ENCODE measurements at regions not wholly inside any gene's neighbourhood (a gene's known extent, or its start where the extent isn't known, plus 50 kb on each side); places are given as distances from the start of the nearest gene placed in this dataset.
"Not testable (repeated sequence)": the region's sequence is repeated elsewhere in the genome, so short reads cannot be mapped to it uniquely, and the experiment has no call there.

DNA sequence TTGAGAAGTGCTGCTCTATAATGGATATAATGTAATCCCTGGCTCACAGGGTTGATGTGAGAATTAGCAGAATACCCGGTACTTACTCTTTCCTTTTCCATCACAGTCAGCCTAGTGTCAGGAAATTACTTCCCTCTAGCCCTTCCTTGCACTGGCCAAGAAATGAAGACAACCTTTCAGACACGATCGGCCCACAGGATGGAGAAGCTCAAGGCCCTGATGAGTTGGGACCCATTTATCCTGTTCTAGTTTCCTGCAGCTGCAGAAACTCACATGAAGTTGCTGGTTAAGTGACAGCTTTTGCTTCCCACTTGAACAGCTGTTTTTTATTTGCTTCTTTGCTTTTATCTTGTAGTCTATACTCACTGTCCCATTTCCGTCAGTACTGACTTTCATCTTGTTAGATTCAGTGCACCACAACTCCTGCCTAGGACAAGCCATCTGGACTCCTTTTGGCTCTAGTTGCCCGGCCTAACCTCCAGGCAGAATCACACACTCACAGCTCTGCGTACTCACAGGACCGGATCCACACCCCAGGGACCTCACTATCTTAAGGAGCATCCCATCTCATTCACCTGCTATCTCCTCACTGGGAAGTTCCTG lies 325.1 kb upstream of the CHRNA7 start:
- DNase-seq, result not testable (repeated sequence)

DNA sequence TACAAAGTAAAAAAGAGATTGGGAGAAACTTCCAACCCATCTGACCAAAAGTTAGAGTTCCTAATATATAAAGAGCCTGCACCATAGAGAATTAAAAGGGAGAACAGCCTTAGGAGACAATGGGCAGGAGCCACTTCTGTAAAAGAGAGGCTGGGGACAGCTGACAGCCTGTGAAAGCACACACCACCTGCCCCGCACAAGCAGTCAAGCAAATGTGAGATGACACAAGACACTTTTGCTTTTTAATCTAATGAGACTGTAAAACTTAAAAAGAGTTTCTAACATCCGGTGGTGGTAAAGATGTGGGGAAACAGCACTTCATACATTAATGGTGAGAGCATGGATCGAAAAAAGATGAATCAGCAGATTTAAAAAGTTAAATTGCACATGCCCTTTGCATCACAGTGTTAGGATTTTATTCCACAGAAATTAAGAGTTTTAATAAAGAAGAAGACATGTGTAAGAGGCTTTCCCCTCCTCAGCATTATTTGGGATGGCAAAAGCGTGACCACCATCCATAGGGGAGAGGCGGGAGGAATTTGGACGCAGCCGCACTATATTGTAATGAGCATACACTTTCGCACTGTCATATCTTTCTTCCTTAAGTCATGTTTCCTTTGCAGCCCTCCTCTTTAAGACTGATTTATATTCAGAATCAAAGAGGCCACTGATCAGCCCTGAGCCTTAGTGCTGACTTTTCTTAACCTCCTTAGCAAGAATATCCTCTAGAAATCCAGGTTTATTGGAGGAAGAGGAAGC lies 322.2 kb upstream of the CHRNA7 start:
- not testable (repeated sequence) for DNase-seq

- not testable (repeated sequence) for DNase-seq
These were observed 321.5 kb upstream of the CHRNA7 start for GRCh38 chr15:31708703-31709327.

- DNase-seq, result not testable (repeated sequence)
These were observed 320.8 kb upstream of the CHRNA7 start for GRCh38 chr15:31709479-31709878.

DNA sequence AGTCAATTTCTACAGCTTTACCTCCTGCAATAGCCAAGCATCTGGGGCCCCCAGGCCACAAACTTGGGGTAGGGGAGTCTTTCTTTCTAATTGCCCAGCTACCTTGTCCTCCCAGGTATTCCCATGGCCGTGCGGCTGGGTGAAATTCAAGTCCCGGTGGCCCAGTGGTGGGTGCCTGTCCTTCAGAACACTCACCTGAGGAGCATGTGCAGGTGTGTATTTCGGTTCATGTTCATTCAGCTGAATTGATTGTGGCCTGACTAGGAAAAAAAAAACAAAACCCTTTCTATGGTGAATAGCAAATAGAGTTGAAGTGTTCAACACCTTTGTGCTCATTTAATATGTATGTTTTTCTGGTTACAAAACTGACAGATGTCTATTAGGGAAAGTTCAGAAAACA lies 319.5 kb upstream of the CHRNA7 start:
- not testable (repeated sequence) for DNase-seq

- DNase-seq, result not testable (repeated sequence)
These were observed 315.1 kb upstream of the CHRNA7 start for GRCh38 chr15:31715208-31715607.

DNA sequence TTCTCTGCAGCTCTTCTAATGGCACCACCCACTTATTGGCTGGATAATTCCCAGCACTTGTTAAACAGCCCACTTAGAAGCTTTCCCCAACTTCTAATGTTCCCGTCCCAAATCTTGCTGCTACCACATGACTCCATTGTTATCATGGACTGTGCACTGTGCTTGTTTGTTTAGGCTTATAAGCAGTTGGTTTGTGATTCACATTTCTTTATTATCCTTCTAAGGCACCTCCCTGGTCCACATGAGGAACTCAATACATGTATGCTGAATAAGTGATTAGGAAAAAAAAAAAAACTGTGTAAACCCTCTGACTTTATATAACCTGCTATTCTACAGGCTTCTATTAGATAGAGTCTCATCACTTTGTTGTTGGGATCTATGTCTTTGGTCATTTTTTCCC lies 311.7 kb upstream of the CHRNA7 start:
- not testable (repeated sequence) for DNase-seq

- not testable (repeated sequence) for DNase-seq
These were observed 310.8 kb upstream of the CHRNA7 start for GRCh38 chr15:31719396-31720022.

GRCh38 chr15:31723019-31723418 lies 307.3 kb upstream of the CHRNA7 start:
- DNase-seq, result not testable (repeated sequence)

GRCh38 chr15:31724903-31725302 lies 305.4 kb upstream of the CHRNA7 start:
- not testable (repeated sequence) for DNase-seq

GRCh38 chr15:31725619-31726018 lies 304.7 kb upstream of the CHRNA7 start:
- not testable (repeated sequence) for DNase-seq

DNA sequence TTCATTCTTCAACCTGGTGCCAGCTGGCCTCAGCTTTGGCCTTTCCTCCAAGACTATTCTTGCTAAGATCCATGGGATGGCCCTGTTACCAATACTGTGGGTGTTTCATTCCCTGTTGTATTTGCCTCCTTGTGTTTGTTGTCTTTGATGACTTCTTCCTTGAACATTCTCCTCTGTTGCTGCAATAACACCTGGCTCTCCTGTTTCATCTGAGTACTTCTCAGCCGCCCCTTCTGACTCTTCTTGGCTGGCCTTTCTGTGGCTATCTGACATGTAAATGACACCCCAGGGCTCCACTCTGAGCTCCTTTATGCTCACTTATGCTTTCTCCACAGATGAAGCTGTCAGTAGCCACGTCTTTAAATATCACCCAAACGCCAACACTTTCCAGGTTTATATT lies 302.7 kb upstream of the CHRNA7 start:
- DNase-seq, result no peak

DNA sequence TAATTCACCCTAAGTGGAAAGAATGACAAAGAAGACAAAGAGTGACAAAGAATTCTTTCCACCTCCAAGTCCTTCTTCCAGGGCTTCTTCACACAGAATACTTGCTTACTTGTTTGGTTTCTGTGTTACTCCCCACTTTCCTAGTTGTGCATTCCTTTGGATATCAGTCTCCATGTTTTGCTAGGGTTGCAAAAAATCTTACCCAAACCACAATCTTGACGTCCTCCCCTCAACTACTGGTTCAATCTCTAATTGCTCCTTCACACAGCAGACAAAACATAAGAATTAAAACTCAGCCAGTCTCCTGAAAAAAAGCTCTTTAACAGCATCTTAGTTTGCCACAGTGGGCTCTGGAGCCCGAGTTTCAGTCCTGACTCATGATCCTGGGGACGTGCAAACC lies 297.6 kb upstream of the CHRNA7 start:
- no peak for DNase-seq

GRCh38 chr15:31733424-31733823 lies 296.9 kb upstream of the CHRNA7 start:
- DNase-seq, result no peak

- no peak for DNase-seq
These were observed 290.1 kb upstream of the CHRNA7 start for GRCh38 chr15:31740203-31740602.

GRCh38 chr15:31745841-31746240 lies 284.5 kb upstream of the CHRNA7 start:
- DNase-seq, result no peak

GRCh38 chr15:31752065-31752762 lies 278.1 kb upstream of the CHRNA7 start:
- DNase-seq, result peak; percentile 39 to 65

DNA sequence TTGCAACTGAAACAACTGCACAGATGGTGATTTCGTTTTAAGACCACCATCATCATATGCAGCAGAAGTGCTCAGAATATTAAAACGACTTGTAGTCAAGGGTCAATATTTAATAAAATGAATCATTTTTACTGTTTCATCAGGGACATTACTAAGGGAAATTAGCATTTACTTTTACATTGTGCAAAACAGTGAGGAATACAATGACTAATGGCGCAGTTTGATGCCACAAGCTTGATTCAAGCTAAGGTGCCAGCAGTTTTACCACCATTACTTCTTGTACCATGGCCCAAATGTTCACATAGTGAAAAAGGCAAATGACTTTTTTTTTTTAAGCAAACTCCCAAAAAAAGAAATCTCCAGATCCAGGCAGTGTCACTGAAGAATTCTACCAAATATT lies 277.4 kb upstream of the CHRNA7 start:
- no peak for DNase-seq

GRCh38 chr15:31758126-31758525 lies 272.2 kb upstream of the CHRNA7 start:
- DNase-seq, result peak; percentile 11 to 16

- no peak for DNase-seq
These were observed 262.3 kb upstream of the CHRNA7 start for GRCh38 chr15:31768055-31768454.

DNA sequence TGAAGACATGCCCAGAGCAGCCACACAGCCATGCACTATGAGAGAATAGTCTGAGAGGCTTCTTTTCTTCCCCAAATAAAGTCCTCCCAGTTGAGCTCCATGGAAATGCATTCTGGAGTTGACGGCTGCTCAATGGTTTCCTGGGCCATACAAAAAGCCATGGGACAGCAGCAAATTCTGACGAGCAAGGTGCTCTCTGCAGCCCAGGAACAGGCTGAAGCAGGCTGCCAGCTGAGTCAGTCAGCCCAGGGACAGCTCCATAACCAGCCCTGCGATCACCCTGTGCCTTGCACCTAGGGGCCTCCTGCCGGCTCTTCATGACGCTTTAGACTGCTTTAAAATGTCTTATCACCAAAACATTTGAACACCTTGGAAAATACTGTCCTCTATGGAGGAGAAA lies 256.3 kb upstream of the CHRNA7 start:
- no peak for DNase-seq

- no peak for DNase-seq
These were observed 254.3 kb upstream of the CHRNA7 start for GRCh38 chr15:31776039-31776438.

DNA sequence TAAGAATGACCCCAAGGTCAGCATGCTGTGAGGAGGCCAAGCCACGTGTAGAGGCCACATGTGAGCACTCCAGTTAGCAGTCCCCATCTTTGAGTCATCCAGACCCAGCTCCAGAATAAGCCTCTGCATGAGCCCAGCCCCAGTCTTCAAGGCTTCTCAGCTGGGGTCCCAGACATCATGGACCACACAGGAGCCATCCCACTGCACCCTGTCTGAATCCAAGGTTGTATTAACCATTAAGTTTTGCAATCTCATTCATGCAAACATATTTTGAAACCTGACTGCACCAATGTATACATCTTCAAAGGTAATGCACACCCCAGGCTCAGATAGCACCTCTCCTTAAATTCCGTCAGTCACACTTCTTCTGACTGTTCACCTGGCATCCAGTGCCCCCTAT lies 249.1 kb upstream of the CHRNA7 start:
- no peak for DNase-seq
